ENCODE measurements at regions not wholly inside any gene's neighbourhood (a gene's known extent, or its start where the extent isn't known, plus 50 kb on each side); places are given as distances from the start of the nearest gene placed in this dataset.

- no peak for TF ChIP-seq PAX5 (IDR thresholded peaks at IDR 0.05; ENCODE audit: insufficient read depth, low read length, severe bottlenecking)
- TF ChIP-seq TAF1 (IDR thresholded peaks at IDR 0.05; ENCODE audit: low read depth, low read length) = no peak
- TF ChIP-seq POLR2A (IDR thresholded peaks at IDR 0.05; ENCODE audit: low read depth, low read length) = no peak
Measured at GRCh38 chr2:216789081-216789480, 70.8 kb downstream of the TNP1 start.

Measured in GM12891 (cell line).